Heart left ventricle (tissue), 13 donors: ENCODE measurements at regions not wholly inside any gene's neighbourhood (a gene's known extent, or its start where the extent isn't known, plus 50 kb on each side); places are given as distances from the start of the nearest gene placed in this dataset.

Experiments used
- POLR2A ChIP-seq, 2 donors: fragments of 450-650 bp; IDR thresholded peaks; one replicate each; pipeline ENCODE4 v1.6.1; 2017; ENCODE audit warnings: antibody characterized with exemption in 2 of 2, mild to moderate bottlenecking in 2 of 2, moderate library complexity in 2 of 2
- TF ChIP-seq, protein P1 (sequence below), 12 donors: fragments of 200-600 bp; sonication (generic) in 4 of 12; IDR thresholded peaks; one replicate each; pipeline versions ENCODE4 v1.5.0 to v1.8.0; 2018 to 2022; ENCODE audit warnings: antibody characterized with exemption in 12 of 12, mild to moderate bottlenecking in 5 of 12
- donor health status: ischemic (EF 13 %, LVEDD 7.1; RV severe dilation, severe dysfunction).
- donor health status: DM: no; HTN: yes; CAD: no.
- donor health status: DM: no; HTN: no; CAD: no.
- donor health status: ischemic (EF 25% LVEDD 6.9; RV normal size, moderate dysfunction).
- donor health status: ischemic (EF 25% LVEDD 5.7; RV mildly dilated, moderate dysfunction).
- donor health status: ischemic (EF 35%, LVEDD 5.7; RV mildly dilated, moderate dysfunction).
- donor health status: nonischemic (EF 11% LVEDD 7.7; RV severe dilation, severe dysfunction).
- donor health status: DM: yes; HTN: yes; CAD: no.
- donor health status: PGD.
- donor health status: ischemic (EF 29% LVEDD 5.4; RV normal size, mild dysfunction).
- donor health status: nonischemic (EF 23%, LVEDD 6.1; RV moderate dilation, normal function).

- no peak for TF ChIP-seq POLR2A (IDR thresholded peaks at IDR 0.05)
- TF ChIP-seq, protein P1, sequence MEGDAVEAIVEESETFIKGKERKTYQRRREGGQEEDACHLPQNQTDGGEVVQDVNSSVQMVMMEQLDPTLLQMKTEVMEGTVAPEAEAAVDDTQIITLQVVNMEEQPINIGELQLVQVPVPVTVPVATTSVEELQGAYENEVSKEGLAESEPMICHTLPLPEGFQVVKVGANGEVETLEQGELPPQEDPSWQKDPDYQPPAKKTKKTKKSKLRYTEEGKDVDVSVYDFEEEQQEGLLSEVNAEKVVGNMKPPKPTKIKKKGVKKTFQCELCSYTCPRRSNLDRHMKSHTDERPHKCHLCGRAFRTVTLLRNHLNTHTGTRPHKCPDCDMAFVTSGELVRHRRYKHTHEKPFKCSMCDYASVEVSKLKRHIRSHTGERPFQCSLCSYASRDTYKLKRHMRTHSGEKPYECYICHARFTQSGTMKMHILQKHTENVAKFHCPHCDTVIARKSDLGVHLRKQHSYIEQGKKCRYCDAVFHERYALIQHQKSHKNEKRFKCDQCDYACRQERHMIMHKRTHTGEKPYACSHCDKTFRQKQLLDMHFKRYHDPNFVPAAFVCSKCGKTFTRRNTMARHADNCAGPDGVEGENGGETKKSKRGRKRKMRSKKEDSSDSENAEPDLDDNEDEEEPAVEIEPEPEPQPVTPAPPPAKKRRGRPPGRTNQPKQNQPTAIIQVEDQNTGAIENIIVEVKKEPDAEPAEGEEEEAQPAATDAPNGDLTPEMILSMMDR (IDR thresholded peaks at IDR 0.05): no peak
Observed at GRCh38 chr10:8402576-8402975, 348.1 kb downstream of the GATA3 start.
